ENCODE measurements at regions not wholly inside any gene's neighbourhood (a gene's known extent, or its start where the extent isn't known, plus 50 kb on each side); places are given as distances from the start of the nearest gene placed in this dataset.
A peak's percentile ranks its signal among the peaks of the same experiment; 100 is the strongest.

DNA sequence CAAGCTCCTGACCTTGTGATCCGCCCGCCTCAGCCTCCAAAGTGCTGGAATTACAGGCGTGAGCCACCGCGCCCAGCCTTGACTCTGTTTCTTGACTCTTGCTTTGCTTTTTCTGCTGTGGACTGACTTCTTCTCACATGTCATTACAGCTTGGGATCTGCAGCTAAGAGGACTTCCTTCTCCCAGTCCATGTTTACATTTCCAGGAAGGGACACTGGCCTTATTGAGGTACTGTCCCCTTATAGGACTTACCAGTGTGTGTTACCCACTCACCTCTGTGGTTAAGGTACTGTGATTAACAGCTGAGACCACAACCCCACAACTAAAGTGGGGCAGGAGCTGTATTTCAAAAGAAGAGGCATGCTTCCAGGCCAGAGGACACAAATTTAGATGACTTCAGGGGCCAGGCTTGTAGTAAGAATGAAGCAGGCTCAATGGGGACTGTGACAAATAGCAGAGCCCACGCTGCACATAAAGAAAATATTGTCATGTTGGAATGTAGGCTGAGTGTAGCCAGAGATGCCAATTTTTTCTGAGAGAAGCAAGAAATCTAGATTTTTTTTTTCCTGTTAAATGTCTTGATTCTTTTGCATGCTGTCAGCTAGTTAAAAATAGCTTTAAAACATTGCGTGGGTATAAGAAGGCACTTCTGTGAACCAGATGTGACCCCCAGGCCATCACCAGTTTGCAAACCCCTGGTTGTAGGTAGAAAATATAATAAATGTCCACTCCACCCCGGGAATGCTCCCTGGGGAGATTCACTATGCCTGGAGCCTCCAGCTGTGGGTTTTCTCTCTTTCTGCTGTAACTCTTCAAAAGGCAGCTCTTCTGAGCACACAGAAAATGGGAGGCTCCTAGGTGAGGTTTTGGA, 75.0 kb downstream of the PTPDC1 start:
- ATAC-seq (no peak), DNase-seq (no peak)
- H3K27me3 Mint-ChIP-seq, result no peaks in the 10 kb centered on the region
- no peak overlapping the region for H3K4me3 Mint-ChIP-seq
- no peaks in the 10 kb centered on the region for H3K36me3 Mint-ChIP-seq (ENCODE audit: low read depth)
- H3K4me1 Mint-ChIP-seq, result peaks cover 14% of the 10 kb centered on the region
- no peak overlapping the region for H3K27ac Mint-ChIP-seq
- no peaks in the 10 kb centered on the region for H3K9me3 Mint-ChIP-seq

GRCh38 chr9:94160594-94161501, 76.6 kb downstream of the PTPDC1 start:
- Mint-ChIP-seq H3K27ac (no peak overlapping the region), H3K4me3 (no peak overlapping the region), H3K9me3 (no peaks in the 10 kb centered on the region), H3K4me1 (peaks cover 26% of the 10 kb centered on the region), H3K27me3 (no peaks in the 10 kb centered on the region), H3K36me3 (ENCODE audit: low read depth) (no peaks in the 10 kb centered on the region)
- DNase-seq, result no peak
- peak; percentile 25 for ATAC-seq

- no peak overlapping the region for H3K4me3 Mint-ChIP-seq
- H3K4me1 Mint-ChIP-seq, result peaks cover 23% of the 10 kb centered on the region
- H3K27ac Mint-ChIP-seq, result no peak overlapping the region
- no peak for ATAC-seq
- H3K27me3 Mint-ChIP-seq, result no peaks in the 10 kb centered on the region
- no peak for DNase-seq
- no peaks in the 10 kb centered on the region for H3K36me3 Mint-ChIP-seq (ENCODE audit: low read depth)
- no peaks in the 10 kb centered on the region for H3K9me3 Mint-ChIP-seq
Measured at GRCh38 chr9:94161673-94162072, 77.4 kb downstream of the PTPDC1 start.

DNA sequence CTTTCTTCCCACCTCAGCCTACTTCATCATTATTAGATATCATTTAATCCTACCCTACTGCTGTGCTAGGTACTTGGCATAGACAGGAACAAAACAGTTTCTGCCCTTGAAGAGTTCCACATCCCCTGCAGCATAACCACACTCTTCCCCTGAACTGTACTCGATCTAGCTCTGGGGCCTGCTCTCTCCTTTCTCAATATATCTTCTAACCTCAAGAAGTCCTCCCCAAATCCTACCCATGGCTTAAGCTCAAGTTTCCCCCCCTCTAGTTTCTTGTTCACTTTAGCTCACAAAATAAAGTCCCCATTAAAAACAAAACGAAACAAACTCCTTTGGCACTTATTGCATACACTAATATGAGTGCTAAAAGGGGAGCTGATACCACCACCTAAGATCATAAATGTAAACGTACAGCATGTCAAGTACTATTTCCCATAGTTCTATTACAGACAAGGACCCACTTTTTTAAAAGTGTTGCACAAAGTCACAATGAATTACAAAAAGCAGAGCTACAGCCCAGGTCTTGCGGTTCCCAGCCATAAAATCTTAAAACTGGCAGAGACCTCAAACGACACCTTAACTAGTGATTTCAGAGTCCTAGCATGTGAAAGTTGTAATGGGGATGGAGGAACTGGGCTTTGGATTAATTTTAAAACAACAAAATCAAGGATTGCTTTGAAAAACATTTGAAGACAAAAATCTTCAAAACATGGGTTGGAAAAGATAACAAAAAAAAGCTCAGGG, 80.7 kb downstream of the PTPDC1 start:
- H3K9me3 Mint-ChIP-seq, result no peaks in the 10 kb centered on the region
- H3K27ac Mint-ChIP-seq, result peak overlapping the region; percentile 80
- H3K36me3 Mint-ChIP-seq (ENCODE audit: low read depth), result peaks cover 22% of the 10 kb centered on the region
- peak overlapping the region; percentile 74 for H3K4me3 Mint-ChIP-seq
- peaks cover 38% of the 10 kb centered on the region for H3K4me1 Mint-ChIP-seq
- DNase-seq (no peak), ATAC-seq (no peak)
- H3K27me3 Mint-ChIP-seq, result no peaks in the 10 kb centered on the region

GRCh38 chr9:94165592-94166235, 81.5 kb downstream of the PTPDC1 start:
- Mint-ChIP-seq H3K27me3 (no peaks in the 10 kb centered on the region), H3K27ac (peak overlapping the region; percentile 80), H3K4me3 (peak overlapping the region; percentile 74), H3K9me3 (no peaks in the 10 kb centered on the region), H3K36me3 (ENCODE audit: low read depth) (peaks cover 27% of the 10 kb centered on the region), H3K4me1 (peaks cover 46% of the 10 kb centered on the region)
- DNase-seq (peak; percentile 94), ATAC-seq (peak; percentile 94)

DNA sequence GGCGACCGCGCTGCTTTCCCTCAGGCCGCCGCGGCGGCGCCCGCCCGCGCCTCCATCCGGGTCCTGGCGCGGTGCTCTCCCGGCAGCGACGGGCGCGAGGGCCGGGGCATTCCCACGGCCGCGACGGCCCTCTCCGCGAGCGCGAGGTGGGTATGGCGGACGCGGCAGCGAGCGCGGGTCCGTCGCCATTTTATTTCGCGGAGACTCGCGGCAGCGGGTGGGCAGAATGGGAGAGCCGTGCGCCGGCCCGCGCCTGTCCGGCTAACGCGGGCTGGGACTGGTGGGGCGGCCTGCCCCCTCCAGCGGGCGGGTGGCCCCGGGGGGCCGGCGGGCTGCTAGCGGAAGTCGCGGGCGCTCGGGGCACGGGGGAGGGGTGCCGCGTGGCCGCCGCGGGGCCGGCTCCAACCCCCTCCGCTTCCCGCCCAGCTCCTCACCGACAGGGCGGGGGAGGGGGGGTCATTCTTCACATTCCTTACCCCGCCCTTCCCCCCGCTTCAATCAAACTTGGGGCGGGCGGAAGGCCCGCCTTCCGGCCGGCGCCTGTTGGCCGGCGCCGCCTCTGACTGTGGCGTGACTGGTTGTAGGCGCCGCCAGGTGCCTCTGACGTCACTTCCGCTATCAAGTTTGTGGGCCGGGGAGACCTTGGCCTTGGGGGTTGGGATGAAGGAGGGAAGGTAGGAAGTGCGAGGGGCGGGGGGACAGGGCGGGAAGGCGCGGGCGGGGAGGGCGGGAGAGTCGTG, 82.1 kb downstream of the PTPDC1 start:
- peaks cover 31% of the 10 kb centered on the region for H3K36me3 Mint-ChIP-seq (ENCODE audit: low read depth)
- ATAC-seq, result peak; percentile 58
- H3K9me3 Mint-ChIP-seq, result no peaks in the 10 kb centered on the region
- peak overlapping the region; percentile 84 for H3K27ac Mint-ChIP-seq
- H3K4me1 Mint-ChIP-seq, result peaks cover 51% of the 10 kb centered on the region
- peak overlapping the region; percentile 91 for H3K4me3 Mint-ChIP-seq
- no peaks in the 10 kb centered on the region for H3K27me3 Mint-ChIP-seq
- DNase-seq, result peak; percentile 95

DNA sequence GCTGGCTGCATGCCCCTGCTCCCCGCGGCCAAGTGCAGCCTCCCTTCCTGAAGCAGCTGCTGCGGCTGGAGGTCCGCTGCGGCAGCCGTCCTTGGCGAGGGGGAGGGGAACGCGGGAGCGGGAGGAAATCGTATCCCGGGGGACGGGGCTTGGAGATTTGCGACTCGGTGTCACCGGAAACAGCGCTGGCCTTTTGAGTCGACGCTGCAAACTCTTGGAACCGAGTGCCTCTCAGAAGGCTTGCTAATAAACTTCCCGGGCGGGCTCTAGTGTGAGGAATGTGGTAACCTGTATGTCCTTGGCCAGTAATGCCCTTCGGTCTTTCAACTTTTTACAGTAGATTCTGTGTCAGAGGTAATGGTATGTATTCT, 82.7 kb downstream of the PTPDC1 start:
- peaks cover 56% of the 10 kb centered on the region for H3K4me1 Mint-ChIP-seq
- H3K27ac Mint-ChIP-seq, result peak overlapping the region; percentile 84
- H3K27me3 Mint-ChIP-seq, result no peaks in the 10 kb centered on the region
- DNase-seq, result no peak
- peaks cover 31% of the 10 kb centered on the region for H3K36me3 Mint-ChIP-seq (ENCODE audit: low read depth)
- no peaks in the 10 kb centered on the region for H3K9me3 Mint-ChIP-seq
- peak overlapping the region; percentile 91 for H3K4me3 Mint-ChIP-seq
- ATAC-seq, result no peak

GRCh38 chr9:94167376-94167890, 83.2 kb downstream of the PTPDC1 start:
- no peak for DNase-seq
- Mint-ChIP-seq H3K36me3 (ENCODE audit: low read depth) (peaks cover 34% of the 10 kb centered on the region), H3K4me1 (peaks cover 60% of the 10 kb centered on the region), H3K4me3 (peak overlapping the region; percentile 91), H3K9me3 (no peaks in the 10 kb centered on the region), H3K27ac (peak overlapping the region; percentile 84), H3K27me3 (no peaks in the 10 kb centered on the region)
- ATAC-seq, result no peak

DNA sequence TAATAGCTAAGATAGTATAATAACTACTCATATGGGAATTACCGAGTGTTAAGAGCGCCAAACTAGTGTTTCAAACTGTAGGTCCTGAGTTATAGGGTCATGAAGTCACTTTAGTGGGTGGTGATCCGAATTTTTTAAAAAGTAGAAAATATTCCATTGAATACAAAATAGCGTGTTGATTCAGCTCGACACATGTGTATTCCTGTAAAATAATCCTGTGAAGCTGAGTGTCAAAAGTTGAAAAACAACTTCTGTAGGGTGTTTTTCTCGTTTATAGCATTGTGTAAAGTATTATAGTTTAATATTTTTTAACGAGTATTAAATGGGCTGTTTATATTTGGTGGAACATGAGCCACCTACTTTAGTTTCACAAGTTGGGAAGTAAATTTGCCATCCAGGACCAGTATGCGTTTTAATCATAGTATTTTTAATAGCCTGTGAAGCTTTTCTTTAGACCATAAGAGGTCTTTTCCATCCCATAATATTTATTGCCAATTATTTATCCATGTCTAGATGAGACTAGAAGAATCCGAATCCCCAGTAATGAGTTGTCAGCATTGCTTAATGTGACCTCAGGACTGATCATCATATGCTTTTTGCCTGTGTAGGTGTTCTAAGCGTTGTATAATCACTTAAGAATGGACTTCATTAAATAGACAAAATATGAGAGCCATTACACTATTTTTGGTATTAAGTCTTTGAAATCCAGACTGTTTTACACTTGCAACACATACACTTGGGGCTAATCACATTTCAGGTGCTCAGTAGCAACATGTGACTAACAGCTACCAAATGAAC, 84.1 kb downstream of the PTPDC1 start:
- Mint-ChIP-seq H3K4me3 (peak overlapping the region; percentile 91), H3K9me3 (no peaks in the 10 kb centered on the region), H3K27me3 (no peaks in the 10 kb centered on the region), H3K27ac (peak overlapping the region; percentile 84), H3K4me1 (peaks cover 69% of the 10 kb centered on the region), H3K36me3 (ENCODE audit: low read depth) (peaks cover 43% of the 10 kb centered on the region)
- ATAC-seq (no peak), DNase-seq (no peak)

DNA sequence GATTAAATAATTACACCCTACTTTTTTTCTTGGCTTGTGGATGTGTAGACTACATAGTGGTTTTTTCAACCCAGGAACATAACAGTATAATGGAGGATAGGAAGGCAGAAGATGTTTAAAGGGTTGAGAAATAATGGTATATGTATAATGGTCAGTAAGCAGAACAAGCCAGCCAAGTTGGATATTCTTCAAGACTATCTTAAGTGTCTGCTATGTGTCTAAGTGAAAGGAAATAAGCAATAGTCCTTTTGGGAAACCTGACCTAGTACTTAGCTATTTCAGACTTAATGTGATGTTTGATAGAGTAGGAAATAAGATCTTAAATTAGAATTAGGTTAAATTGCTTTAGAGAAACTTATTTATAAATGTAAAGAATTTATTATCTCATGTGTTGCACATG, 85.7 kb downstream of the PTPDC1 start:
- no peaks in the 10 kb centered on the region for H3K27me3 Mint-ChIP-seq
- peaks cover 78% of the 10 kb centered on the region for H3K4me1 Mint-ChIP-seq
- H3K4me3 Mint-ChIP-seq, result peak overlapping the region; percentile 68
- no peak for ATAC-seq
- H3K9me3 Mint-ChIP-seq, result no peaks in the 10 kb centered on the region
- H3K27ac Mint-ChIP-seq, result peak overlapping the region; percentile 9
- DNase-seq, result no peak
- H3K36me3 Mint-ChIP-seq (ENCODE audit: low read depth), result peaks cover 55% of the 10 kb centered on the region

DNA sequence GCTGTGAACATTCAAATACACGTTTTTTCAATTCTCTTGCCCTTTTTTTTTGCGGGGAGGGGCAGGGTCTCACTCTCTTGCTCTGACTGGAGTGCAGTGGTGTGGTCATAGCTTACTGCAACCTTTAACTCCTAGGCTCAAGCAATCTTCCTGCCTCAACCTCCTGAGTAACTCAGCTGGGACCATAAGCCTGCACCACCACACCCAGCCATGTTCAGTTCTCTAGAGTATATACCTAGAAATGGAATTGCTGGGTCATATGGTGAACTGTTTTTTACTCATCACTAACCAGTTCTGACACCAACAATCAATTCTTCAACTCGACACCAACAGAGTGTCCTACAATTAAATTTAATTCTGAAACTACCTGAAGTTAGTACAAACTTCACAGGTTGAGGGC, 85.5 kb upstream of the ZNF169 start:
- Mint-ChIP-seq H3K4me1 (peaks cover 94% of the 10 kb centered on the region), H3K27me3 (no peaks in the 10 kb centered on the region), H3K36me3 (ENCODE audit: low read depth) (peaks cover 69% of the 10 kb centered on the region), H3K9me3 (no peaks in the 10 kb centered on the region), H3K27ac (peak overlapping the region; percentile 86), H3K4me3 (peak overlapping the region; percentile 46)
- ATAC-seq (peak; percentile 88), DNase-seq (no peak)

DNA sequence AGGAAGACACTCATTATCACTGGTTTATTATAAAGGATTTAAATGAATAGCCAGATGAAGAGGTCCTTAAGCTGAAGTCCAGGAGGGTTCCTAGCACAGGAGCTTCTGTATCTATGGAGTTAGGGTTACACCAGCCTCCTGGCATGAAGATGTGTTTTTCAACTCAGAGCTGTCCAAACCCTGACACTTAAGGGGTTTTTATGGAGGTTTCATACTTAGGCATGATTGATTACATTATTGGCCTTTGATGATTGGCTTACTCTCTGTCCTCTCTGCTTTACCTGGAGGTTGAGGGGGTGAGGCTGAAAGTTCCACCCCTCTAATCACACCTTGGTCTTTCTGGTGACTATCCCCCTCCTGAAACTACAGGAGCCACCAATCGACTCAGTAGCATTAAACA, 84.9 kb upstream of the ZNF169 start:
- Mint-ChIP-seq H3K4me1 (peaks cover 97% of the 10 kb centered on the region), H3K36me3 (ENCODE audit: low read depth) (peaks cover 70% of the 10 kb centered on the region), H3K9me3 (no peaks in the 10 kb centered on the region), H3K27me3 (no peaks in the 10 kb centered on the region), H3K27ac (peak overlapping the region; percentile 86), H3K4me3 (peak overlapping the region; percentile 46)
- ATAC-seq (no peak), DNase-seq (no peak)

DNA sequence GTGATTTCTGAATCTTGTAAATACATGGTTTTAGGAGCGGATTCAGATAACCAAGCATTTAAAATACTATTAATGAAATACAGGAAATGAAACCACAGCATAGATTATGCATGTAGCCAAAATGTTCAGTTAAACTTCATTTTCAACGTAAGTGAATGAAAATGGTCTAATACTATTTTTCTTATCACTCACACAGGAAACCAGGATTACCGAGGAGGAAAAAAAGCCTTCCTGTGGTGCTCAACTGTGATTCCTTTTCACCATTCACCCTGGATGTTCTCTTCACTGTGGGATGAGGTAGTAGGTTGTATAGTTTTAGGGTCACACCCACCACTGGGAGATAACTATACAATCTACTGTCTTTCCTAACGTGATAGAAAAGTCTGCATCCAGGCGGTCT, 83.4 kb upstream of the ZNF169 start:
- ATAC-seq (no peak), DNase-seq (no peak)
- peak overlapping the region; percentile 60 for H3K4me3 Mint-ChIP-seq
- peaks cover 71% of the 10 kb centered on the region for H3K36me3 Mint-ChIP-seq (ENCODE audit: low read depth)
- peak overlapping the region; percentile 75 for H3K27ac Mint-ChIP-seq
- H3K27me3 Mint-ChIP-seq, result no peaks in the 10 kb centered on the region
- no peaks in the 10 kb centered on the region for H3K9me3 Mint-ChIP-seq
- H3K4me1 Mint-ChIP-seq, result peaks cover 95% of the 10 kb centered on the region
